Activated naive CD8-positive, alpha-beta T cell treated with anti-CD3 and anti-CD28 coated beads for 36 hours (primary cell): ENCODE measurements at regions not wholly inside any gene's neighbourhood (a gene's known extent, or its start where the extent isn't known, plus 50 kb on each side); places are given as distances from the start of the nearest gene placed in this dataset.
"Not testable (repeated sequence)": the region's sequence is repeated elsewhere in the genome, so short reads cannot be mapped to it uniquely, and the experiment has no call there.

Source experiments
- DNase-seq: peaks from one replicate; pipeline ENCODE4 v3.0.0; 2021
- H3K27ac Mint-ChIP-seq: one replicate; pipeline ENCODE4 v1.8.0; 2022; ENCODE audit warnings: mild to moderate bottlenecking, moderate library complexity, mixed read lengths
- H3K27me3 Mint-ChIP-seq: one replicate; pipeline ENCODE4 v1.8.0; 2022; ENCODE audit warnings: mild to moderate bottlenecking, mixed read lengths
- H3K36me3 Mint-ChIP-seq: one replicate; pipeline ENCODE4 v1.8.0; 2021; ENCODE audit warnings: mild to moderate bottlenecking, mixed read lengths
- H3K4me1 Mint-ChIP-seq: one replicate; pipeline ENCODE4 v1.8.0; 2021; ENCODE audit warnings: mixed read lengths
- H3K4me3 Mint-ChIP-seq: one replicate; pipeline ENCODE4 v1.8.0; 2022; ENCODE audit warnings: mild to moderate bottlenecking, moderate library complexity, mixed read lengths
- H3K9me3 Mint-ChIP-seq: one replicate; pipeline ENCODE4 v1.8.0; 2022; ENCODE audit warnings: mixed read lengths

DNA sequence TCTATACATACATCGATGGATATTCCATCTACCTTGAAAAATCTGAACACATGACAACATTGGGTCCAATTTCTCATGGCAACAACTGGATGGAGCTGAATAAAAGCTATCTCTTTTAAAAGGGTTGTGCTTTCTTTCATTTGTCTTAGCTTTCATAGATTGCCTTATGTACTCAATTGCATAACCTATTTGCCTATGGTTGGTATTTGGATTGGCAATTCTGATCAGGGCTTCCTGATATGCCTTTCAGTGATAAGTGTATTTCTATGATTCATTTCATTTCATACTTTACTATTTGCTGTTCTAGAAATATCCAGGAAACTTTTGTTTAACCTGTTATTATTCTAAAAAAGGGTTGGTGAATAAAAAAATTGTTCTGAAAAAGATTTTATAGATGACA is 509.9 kb downstream of the GRXCR1 start:
- no peak overlapping the region for H3K27ac Mint-ChIP-seq
- H3K9me3 Mint-ChIP-seq, result no peaks in the 10 kb centered on the region
- no peak for DNase-seq
- H3K27me3 Mint-ChIP-seq, result no peaks in the 10 kb centered on the region
- no peaks in the 10 kb centered on the region for H3K4me1 Mint-ChIP-seq
- H3K36me3 Mint-ChIP-seq, result no peaks in the 10 kb centered on the region
- no peak overlapping the region for H3K4me3 Mint-ChIP-seq

DNA sequence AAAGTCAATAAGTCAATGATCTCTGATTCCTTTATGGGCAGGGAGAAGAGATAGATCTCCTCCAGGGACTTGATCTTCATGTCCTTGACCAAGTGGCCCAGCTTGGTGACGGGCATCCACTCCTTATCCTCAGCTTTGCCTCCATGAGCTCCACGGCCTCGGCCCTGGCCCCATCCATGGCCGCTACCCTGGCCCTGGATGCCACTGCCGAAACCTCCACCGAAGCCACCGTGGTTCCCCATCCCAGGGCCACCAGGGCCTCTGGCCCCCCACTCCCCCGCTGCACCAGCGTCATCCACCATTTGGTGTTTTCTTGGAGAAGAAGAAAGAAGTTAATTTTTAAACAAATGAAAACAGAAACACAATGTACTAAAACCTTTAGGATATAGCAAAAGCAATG is 518.1 kb downstream of the GRXCR1 start:
- H3K4me3 Mint-ChIP-seq, result no peak overlapping the region
- DNase-seq, result no peak
- no peaks in the 10 kb centered on the region for H3K36me3 Mint-ChIP-seq
- H3K4me1 Mint-ChIP-seq, result no peaks in the 10 kb centered on the region
- peaks cover 10% of the 10 kb centered on the region for H3K9me3 Mint-ChIP-seq
- no peak overlapping the region for H3K27ac Mint-ChIP-seq
- no peaks in the 10 kb centered on the region for H3K27me3 Mint-ChIP-seq

DNA sequence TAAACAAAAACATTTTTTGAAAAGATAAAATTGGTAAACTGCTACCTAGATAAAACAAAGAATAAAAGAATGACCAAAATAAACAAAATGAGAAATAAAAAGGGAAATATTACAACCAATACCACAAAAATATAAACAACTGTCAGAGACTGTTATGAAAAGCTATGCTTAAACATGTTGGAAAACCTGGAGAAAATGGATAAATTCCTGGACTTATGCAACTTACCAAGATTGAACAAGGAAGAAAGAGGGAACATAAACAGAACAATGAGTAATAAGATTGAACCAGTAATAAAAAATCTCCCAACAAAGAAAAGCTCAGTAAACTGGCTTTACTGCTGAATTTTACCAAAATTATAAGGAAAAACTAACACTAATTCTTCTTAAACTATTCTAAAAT is 518.7 kb downstream of the GRXCR1 start:
- Mint-ChIP-seq H3K4me3 (no peak overlapping the region), H3K27ac (no peak overlapping the region), H3K4me1 (no peaks in the 10 kb centered on the region), H3K36me3 (no peaks in the 10 kb centered on the region), H3K9me3 (peaks cover 10% of the 10 kb centered on the region), H3K27me3 (no peaks in the 10 kb centered on the region)
- DNase-seq, result no peak

DNA sequence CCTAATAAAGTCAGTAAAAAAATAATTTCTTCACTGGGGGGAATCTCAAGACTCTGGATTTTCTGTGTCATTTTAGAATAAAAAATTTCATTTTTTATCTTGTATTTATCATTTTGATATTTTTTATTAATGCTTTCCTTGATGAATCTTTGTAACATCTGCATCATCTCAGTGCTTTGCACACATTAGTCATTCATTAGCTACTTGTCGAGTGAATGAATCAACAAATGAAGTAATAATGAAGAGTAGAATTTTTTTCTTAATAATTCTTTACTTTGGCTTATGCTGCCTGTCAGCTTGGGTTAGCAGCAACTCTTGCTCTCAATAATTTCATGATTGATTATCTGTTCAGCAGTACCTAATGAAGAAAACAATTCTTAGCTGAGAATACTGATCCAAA is 530.8 kb downstream of the GRXCR1 start:
- no peaks in the 10 kb centered on the region for H3K27me3 Mint-ChIP-seq
- no peaks in the 10 kb centered on the region for H3K36me3 Mint-ChIP-seq
- H3K4me1 Mint-ChIP-seq, result no peaks in the 10 kb centered on the region
- no peak overlapping the region for H3K4me3 Mint-ChIP-seq
- no peak overlapping the region for H3K27ac Mint-ChIP-seq
- peaks cover 8% of the 10 kb centered on the region for H3K9me3 Mint-ChIP-seq
- no peak for DNase-seq

DNA sequence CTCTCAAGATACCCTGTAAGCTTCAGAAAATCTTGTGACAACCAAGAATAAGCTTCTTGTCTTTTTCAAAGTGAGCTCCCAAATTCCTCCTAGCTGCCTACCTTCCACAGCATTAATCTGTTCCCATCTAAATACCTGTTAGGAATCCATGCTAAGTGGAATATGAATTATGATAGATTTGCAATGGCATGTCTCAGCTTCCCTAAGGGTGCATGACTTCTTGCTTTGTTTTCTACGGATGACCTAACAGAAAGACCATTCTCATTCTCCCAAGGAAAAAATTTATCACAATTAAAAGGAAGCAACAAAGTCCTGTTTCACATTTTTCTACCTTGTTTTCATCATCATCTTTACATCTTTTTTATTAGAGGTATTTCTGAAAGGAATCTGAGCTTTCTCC is 532.7 kb downstream of the GRXCR1 start:
- H3K4me1 Mint-ChIP-seq, result no peaks in the 10 kb centered on the region
- H3K9me3 Mint-ChIP-seq, result peaks cover 8% of the 10 kb centered on the region
- H3K36me3 Mint-ChIP-seq, result no peaks in the 10 kb centered on the region
- DNase-seq, result no peak
- H3K4me3 Mint-ChIP-seq, result no peak overlapping the region
- no peak overlapping the region for H3K27ac Mint-ChIP-seq
- no peaks in the 10 kb centered on the region for H3K27me3 Mint-ChIP-seq

DNA sequence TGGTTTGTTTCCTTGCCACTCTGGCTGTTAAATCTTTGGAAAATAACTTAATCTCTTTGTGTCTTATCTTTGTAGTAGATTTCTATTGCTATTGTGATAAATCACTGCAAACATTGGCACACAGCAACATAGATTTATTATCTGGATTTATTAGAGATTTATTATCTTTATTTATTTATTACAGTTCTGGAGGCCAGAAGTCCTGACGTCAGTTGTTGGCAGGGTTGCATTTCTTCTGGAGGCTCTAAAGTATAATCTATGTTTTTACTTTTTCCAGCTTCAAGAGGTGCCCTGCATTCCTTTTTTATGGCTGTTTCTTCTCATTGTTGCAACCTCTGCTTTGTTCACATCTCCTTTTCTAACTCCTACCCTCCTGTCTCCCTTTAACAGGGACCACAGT is 542.8 kb downstream of the GRXCR1 start:
- no peak overlapping the region for H3K4me3 Mint-ChIP-seq

DNA sequence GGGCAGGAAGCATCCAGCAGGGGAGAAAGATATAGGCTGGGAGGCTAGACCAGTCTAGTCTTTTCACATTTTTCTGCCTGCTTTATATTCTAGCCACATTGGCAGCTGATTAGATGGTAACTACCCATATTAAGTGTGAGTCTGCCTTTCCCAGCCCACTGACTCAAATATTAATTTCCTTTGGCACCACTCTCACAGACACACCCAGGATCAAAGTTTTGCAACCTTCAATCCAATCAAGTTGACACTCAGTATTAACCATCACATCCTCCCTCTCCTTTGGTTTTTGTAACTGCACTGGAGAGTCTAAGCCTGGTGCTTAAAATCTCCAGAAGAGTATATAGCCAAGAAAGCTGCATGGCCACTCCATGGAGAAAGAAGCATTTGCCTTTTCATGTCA is 560.4 kb downstream of the GRXCR1 start:
- H3K4me3 Mint-ChIP-seq, result no peak overlapping the region
- no peak for DNase-seq
- H3K9me3 Mint-ChIP-seq, result peaks cover 2% of the 10 kb centered on the region
- H3K27ac Mint-ChIP-seq, result no peak overlapping the region
- H3K36me3 Mint-ChIP-seq, result no peaks in the 10 kb centered on the region
- H3K4me1 Mint-ChIP-seq, result no peaks in the 10 kb centered on the region
- H3K27me3 Mint-ChIP-seq, result no peaks in the 10 kb centered on the region

More for the DNA sequence above, 542.8 kb downstream of the GRXCR1 start:
- Mint-ChIP-seq H3K36me3 (no peaks in the 10 kb centered on the region), H3K27me3 (no peaks in the 10 kb centered on the region), H3K4me1 (no peaks in the 10 kb centered on the region), H3K9me3 (peaks cover 11% of the 10 kb centered on the region), H3K27ac (no peak overlapping the region)
- no peak for DNase-seq

DNA sequence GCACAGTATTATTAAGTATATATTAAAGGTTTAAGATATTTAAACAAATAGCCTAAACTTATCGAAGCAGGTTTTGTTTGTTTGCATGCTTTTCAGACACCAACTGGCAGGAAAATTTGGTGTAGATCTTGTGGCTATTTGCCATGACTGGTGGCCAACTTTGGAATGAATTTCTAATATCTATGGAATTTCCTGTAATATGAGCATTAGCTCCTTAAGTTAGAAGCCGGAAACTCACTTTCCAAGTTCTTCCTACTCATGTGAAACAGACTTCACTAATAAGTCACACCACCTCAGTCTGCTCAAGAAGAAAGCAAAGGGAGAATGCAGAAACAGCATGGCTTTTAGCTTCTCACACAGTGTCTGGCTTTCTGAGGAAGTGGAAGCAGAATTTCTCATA is 563.9 kb downstream of the GRXCR1 start:
- Mint-ChIP-seq H3K4me1 (no peaks in the 10 kb centered on the region), H3K27ac (no peak overlapping the region), H3K9me3 (peaks cover 2% of the 10 kb centered on the region), H3K36me3 (no peaks in the 10 kb centered on the region), H3K27me3 (no peaks in the 10 kb centered on the region), H3K4me3 (no peak overlapping the region)
- DNase-seq, result no peak

DNA sequence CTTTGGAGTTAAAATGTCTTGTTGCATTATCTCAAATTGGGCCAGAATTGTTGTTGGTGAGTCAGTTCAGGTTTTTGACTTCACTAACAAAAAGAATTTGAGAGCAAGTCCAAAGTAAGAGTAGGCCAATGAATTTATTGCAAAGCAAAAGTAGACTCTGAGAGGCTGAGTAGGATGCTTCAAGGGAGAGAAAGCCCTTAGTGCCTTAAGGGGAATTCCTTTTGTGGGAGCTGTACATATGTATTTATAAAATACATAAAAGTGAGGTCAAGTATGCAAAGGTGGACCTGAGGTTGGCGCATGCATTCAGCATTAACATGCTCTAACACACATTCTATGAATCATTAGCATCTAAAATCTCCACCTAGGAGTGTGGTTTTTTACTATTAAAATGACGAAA is 565.4 kb downstream of the GRXCR1 start:
- no peak for DNase-seq
- H3K4me1 Mint-ChIP-seq, result no peaks in the 10 kb centered on the region
- no peak overlapping the region for H3K4me3 Mint-ChIP-seq
- no peaks in the 10 kb centered on the region for H3K27me3 Mint-ChIP-seq
- peaks cover 2% of the 10 kb centered on the region for H3K9me3 Mint-ChIP-seq
- no peak overlapping the region for H3K27ac Mint-ChIP-seq
- no peaks in the 10 kb centered on the region for H3K36me3 Mint-ChIP-seq

DNA sequence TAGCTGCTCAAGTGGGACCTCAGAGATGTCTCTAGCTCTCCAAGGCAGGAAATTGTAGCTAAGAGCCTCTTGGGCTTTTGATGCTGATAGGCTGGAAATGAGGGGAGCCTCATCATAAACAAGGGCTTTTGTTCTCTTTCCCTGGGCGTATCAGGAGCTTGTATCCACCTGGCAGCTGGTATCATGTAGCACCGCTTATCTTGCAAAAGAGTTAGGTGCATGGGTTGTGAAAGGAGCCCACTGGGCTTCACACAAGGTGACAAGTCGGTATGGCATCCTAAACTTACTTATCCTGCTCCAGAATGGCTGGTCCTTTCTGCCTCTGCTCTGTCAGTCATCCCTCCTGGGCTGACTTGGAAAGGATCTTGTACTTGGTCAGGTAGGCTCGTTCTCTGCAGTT is 565.8 kb downstream of the GRXCR1 start:
- H3K4me1 Mint-ChIP-seq, result no peaks in the 10 kb centered on the region
- H3K27ac Mint-ChIP-seq, result no peak overlapping the region
- no peaks in the 10 kb centered on the region for H3K27me3 Mint-ChIP-seq
- no peaks in the 10 kb centered on the region for H3K36me3 Mint-ChIP-seq
- no peak for DNase-seq
- no peaks in the 10 kb centered on the region for H3K9me3 Mint-ChIP-seq
- no peak overlapping the region for H3K4me3 Mint-ChIP-seq

DNA sequence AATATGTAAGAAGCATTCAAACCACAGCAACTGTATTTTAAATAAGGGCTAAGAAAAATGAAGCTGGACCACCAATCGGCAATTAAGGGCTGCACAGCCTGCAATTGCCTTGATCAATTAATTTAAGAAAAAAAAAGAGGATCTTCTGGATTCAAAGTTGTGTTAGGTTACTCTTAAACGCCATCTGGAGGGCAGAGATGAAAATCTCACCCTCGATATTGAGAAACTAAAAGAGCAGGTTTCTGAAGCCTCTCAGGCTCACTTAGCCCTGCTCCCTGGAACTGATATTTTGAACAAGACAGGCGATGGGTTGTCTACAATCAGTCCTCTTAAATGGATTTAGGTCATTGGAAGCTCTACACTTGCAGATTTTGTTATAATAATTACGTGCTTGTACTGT is 579.4 kb downstream of the GRXCR1 start:
- H3K36me3 Mint-ChIP-seq, result no peaks in the 10 kb centered on the region
- no peaks in the 10 kb centered on the region for H3K4me1 Mint-ChIP-seq
- peaks cover 37% of the 10 kb centered on the region for H3K9me3 Mint-ChIP-seq
- no peak overlapping the region for H3K27ac Mint-ChIP-seq
- no peaks in the 10 kb centered on the region for H3K27me3 Mint-ChIP-seq
- DNase-seq, result no peak
- no peak overlapping the region for H3K4me3 Mint-ChIP-seq

DNA sequence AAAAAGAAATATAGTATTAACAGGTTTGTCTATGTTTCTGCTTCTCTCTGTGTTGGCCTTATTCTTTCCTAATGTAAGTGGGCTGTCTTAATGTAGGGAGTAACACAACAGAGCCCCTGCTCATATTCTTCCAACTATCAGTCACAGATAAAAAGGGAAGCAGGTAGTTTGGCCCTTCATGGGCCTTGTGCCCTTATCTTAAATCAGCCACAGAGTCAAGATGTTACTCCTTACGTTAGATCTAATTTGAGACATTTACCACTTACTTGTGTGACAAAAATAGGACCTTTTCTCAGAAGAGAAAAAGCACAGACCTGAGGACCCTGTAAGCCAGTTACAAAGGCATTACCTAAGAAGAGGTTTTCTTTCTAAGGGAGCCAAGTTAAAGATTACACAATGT is 589.0 kb downstream of the GRXCR1 start:
- H3K4me3 Mint-ChIP-seq, result no peak overlapping the region
- peaks cover 5% of the 10 kb centered on the region for H3K9me3 Mint-ChIP-seq
- no peaks in the 10 kb centered on the region for H3K4me1 Mint-ChIP-seq
- H3K36me3 Mint-ChIP-seq, result no peaks in the 10 kb centered on the region
- H3K27ac Mint-ChIP-seq, result no peak overlapping the region
- DNase-seq, result no peak
- no peaks in the 10 kb centered on the region for H3K27me3 Mint-ChIP-seq

DNA sequence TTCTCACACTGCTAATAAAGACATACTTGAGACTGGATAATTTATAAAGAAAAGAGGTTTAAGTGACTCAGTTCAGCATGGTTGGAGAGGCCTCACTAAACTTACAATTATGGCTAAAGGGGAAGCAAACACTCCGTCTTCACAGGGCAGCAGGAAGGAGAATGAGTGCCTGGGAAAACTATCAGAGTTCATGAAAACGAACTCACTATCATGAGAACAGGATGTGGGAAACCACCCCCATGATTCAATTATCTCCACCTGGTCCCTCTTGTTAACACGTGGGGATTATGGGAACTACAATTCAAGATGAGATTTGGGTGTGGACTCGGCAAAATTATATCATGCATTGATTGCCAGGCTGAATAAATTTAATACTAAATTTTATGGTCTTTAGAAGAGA is 592.7 kb downstream of the GRXCR1 start:
- H3K4me1 Mint-ChIP-seq, result no peaks in the 10 kb centered on the region
- peaks cover 9% of the 10 kb centered on the region for H3K9me3 Mint-ChIP-seq
- H3K27ac Mint-ChIP-seq, result no peak overlapping the region
- no peaks in the 10 kb centered on the region for H3K36me3 Mint-ChIP-seq
- no peak for DNase-seq
- H3K27me3 Mint-ChIP-seq, result no peaks in the 10 kb centered on the region
- H3K4me3 Mint-ChIP-seq, result no peak overlapping the region

DNA sequence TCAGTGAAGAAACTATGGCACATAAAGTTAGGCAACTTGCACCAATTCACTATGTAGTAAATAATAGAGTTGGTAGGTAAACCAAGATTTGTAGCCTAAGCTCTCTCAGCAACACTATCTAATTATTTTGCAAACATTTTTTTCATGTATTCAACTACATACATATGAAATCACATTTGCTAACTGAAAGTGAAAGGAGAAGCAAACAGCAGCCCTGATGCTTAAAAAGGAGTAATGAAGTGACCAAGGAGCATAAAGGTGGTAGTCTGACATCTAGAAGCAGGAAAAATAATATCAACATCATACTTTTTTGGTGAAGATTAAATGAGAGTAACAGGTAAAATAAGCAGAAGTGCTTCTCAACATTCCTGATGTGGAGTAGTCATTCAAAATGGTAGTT is 603.7 kb downstream of the GRXCR1 start:
- no peak overlapping the region for H3K4me3 Mint-ChIP-seq
- H3K9me3 Mint-ChIP-seq, result peaks cover 6% of the 10 kb centered on the region
- no peaks in the 10 kb centered on the region for H3K4me1 Mint-ChIP-seq
- no peaks in the 10 kb centered on the region for H3K27me3 Mint-ChIP-seq
- no peak overlapping the region for H3K27ac Mint-ChIP-seq
- DNase-seq, result no peak
- no peaks in the 10 kb centered on the region for H3K36me3 Mint-ChIP-seq

DNA sequence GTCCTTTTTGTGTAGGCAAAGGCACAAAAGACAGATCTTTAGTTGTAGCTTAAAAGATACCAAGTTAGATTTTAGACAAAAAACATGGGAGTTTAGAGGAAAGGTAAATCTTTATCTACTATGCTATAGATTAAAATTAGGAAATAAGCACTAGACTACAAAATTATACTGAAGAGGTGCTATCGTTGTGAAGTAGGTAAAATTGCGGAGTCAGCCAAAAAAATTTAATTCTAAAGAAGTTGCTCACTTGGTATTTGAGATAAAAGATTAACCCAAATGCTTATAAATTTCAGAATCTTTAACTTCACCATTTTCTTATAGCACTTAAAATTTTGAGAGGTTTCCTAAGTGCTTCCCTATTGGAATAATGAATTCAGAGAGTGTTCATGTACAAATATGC is 604.1 kb downstream of the GRXCR1 start:
- Mint-ChIP-seq H3K4me3 (no peak overlapping the region), H3K27ac (no peak overlapping the region), H3K4me1 (no peaks in the 10 kb centered on the region), H3K9me3 (peaks cover 6% of the 10 kb centered on the region), H3K27me3 (no peaks in the 10 kb centered on the region), H3K36me3 (no peaks in the 10 kb centered on the region)
- DNase-seq, result no peak

DNA sequence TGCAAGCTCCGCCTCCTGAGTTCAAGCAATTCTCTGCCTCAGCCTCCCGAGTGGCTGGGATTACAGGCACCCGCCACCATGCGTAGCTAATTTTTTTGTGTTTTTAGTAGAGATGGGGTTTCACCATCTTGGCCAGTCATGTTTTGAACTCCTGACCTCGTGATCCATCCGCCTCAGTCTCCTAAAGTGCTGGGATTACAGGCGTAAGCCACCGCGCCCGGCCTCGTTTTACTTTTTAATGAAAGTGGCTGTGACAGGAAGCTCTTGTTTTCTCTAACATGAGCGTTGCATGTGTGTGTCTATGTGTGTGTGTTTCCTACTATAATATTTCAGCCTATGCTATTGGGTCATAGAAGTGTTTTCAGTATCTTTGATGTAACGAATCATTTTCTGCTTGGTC is 613.3 kb downstream of the GRXCR1 start:
- H3K36me3 Mint-ChIP-seq, H3K4me1 Mint-ChIP-seq, H3K27ac Mint-ChIP-seq, DNase-seq, H3K9me3 Mint-ChIP-seq, H3K4me3 Mint-ChIP-seq, H3K27me3 Mint-ChIP-seq: not testable (repeated sequence)

DNA sequence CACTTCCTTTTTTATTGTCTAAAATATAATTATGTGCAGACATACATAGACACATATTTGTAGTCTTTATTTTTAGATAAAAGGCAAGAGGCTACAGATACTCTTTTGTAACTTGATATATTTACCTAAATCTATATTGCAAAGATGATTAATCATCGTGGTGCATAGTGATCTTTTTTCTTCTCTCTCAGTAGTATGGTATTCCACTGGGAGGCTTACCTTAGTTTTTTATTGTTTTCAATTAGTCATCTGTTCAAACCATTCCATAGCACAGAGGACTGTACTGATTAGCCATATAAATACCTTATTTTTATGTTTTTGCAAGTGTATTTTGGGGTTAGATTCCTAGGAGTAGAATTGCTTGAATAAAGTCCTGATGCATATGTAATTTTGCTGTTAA is 619.7 kb downstream of the GRXCR1 start:
- Mint-ChIP-seq H3K4me3 (no peak overlapping the region), H3K27ac (no peak overlapping the region), H3K4me1 (no peaks in the 10 kb centered on the region), H3K9me3 (peaks cover 11% of the 10 kb centered on the region), H3K27me3 (no peaks in the 10 kb centered on the region), H3K36me3 (no peaks in the 10 kb centered on the region)
- no peak for DNase-seq
